Kasumi-1 (cell line): ENCODE measurements at regions not wholly inside any gene's neighbourhood (a gene's known extent, or its start where the extent isn't known, plus 50 kb on each side); places are given as distances from the start of the nearest gene placed in this dataset.

Experiments used
- DNase-seq, 2 experiments: peaks; one replicate each; lab custom pipeline; 2025; lab: John Stamatoyannopoulos, UW

DNA sequence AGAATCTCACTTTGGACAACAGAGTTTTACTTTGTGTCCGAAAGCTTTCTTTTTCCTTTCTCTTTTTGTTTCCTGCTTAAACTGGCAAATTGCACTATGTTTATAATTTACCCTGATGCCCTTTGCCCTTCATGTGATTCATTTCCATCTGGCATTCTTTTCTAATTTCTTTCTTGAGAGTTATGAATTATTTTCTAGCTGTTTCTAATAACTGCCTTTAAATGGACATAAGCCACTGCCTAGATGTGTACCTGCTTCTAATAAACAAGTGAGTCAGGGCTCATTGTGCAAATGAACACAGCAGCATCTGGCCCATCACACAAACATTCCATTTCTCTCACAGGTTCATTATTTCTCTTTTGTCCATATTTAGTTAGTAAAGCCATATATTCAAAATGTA lies 242.3 kb upstream of the GPRIN3 start:
- DNase-seq, result no peak

DNA sequence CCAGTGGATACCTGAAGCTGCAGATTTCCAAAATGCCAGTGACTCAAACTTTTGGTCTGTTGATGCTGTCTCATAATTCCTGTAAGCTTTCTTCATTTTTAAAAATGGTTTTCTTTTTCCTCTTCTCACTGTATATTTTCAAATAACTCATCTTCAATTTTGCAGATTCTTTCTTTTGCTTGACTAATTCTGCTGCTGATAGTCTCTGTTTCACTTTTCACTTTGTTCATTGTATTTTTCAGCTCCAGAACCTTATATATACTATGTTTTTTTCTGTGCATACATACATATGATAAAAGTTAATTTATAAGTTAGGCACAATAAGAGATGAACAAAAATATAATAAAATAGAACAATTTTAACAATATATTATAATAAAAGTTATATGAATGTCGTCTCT lies 237.7 kb upstream of the GPRIN3 start:
- DNase-seq, result no peak

DNA sequence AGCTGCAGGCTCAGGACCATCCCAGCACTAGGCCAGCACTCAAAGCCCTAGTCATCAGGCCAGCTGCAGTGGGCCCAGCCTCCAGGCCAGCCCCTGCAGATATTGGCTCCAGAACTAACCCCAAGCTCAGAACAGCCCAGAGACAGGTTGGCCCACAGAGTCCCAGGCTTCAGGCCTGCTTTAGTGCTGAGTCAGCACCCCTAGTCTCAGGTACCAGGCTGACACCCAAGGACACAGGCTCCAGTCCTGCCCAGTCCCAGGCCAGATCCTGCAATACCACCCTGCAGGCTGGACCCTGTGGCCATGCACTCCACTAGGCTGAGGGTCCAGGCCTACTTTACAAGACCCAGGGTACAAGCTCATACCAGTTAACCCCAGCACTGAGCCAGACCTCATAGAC lies 234.4 kb upstream of the GPRIN3 start:
- no peak for DNase-seq

DNA sequence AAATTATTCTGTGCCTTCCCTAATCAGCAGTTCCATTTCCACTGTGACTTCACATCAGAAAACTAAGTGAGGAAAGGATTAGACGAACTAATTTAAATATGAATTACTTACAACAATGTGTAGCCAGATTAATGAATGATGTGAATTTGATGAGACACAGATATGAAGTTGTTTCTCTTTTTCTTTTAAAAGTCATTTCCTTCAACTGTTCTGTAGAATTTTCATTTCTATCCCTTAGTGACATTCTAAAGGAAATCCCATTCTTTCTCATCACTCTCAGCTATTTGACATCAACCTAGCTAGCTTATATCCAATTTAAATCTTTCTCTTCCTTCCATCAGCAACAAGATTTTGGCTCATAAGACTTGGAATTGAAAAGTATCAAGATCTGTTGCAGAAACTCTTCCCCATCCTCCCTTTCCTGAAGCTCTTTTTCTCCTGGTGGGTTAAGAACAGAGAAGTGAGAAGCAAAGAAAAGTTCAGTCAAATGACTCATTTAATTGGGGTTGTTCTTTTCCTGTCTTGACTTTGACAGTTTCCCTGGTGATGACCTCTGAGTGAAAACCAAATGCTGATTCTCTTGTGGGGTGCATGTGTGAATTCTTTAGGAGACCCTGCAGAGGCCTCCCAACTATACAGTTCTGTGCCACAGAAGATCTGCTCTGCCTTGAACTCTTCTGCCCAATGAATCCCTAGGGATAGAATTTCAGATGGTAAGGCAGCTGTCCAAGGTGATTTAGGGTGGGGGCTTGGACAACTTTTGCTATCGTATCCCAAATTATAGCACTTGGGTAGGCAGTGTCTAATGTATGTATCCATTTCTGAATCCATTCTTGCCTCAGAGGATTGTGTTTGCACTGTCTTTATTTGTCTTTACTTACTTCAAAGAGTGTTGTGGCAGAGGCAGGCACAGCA lies 232.5 kb upstream of the GPRIN3 start:
- DNase-seq, result peak in 1 of 2 experiments; percentile 11

DNA sequence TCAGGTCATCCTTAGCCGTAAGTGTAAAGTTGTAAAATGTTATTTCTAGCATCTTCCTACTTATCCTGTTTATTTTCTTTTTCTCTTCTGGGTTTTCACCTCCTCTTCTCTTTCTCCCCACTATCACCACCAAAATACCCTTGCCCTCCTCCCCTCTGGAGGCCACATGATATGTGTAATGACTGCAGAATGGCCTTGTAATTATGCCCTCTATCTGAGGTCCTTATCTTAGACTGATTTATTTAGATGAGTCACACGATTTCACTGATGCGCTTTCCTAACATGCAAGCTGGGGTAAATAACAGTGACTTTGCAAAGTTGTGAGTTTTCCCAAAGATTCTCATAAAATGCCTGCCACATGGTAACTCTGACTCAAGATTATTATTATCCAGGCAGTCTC lies 231.8 kb upstream of the GPRIN3 start:
- DNase-seq, result no peak

DNA sequence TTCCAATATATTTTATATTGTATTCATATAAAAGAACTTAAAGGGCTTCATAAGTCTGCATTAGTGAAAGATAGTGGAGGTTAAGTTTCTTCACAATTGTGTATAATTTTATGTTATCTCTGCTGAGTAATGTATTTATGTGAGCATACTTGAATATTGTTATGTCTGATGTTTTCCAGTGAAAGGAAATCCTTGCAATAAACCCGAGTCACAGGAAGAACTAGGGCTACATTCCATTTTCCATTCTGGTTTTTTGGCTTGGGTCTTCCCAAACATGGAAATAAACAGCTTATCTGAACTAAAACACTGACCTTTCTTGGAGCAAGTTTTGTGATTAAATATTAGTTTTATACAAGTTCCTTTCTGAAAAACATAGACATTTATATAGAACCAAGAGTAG lies 231.3 kb upstream of the GPRIN3 start:
- DNase-seq, result no peak

DNA sequence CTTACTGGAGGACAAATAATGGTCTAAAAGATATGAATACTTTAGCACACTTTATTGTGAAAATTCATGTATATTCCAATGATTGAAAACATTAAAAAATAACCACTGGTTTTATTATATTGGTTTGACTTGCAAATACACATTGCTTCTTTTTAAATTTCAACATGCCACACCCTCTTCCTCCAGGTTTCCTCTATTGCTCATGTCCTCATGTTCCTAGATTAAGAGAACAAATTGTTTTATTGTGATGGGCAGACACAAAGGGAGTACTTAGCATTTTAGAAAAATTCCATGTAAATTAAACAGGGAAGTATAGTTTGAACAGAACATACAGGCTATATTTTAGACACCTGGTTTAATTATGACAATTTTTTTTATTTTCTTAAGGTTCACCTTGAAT lies 230.6 kb upstream of the GPRIN3 start:
- no peak for DNase-seq

DNA sequence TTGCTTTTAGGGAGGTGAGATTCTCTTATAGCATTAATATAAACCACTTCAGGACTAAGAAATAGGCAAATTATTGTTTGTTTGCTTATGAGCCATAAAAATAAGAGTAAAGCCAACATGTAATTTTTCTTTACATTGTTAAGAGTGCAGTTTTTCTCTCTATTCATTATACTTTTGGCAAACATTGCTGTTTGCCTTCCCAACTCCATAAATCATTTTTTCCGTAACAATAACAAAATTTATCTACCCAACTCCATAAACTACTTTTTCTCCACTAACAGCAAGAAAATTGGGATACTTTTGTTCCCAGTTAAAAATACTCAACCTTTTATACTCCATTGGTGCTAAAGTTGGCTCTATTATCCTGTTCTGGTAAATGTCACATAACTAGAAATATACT lies 229.7 kb upstream of the GPRIN3 start:
- no peak for DNase-seq

DNA sequence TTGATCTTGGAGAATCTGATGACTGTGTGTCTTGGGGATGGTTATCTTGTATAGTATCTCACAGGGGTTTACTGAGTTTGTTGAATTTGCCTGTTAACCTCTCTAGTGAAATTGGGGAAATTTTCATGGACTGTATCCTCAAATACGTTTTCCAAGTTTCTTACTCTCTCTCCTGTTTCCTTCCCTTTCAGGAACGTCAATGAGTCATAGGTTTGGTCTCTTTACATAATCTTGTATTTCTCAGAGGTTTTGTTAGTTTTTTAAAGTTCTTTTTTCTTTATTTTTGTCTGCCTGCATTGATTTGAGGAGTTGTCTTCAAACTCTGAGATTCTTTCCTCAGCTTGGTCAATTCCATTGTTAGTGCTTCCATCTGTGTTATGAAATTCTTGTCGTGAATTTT lies 227.7 kb upstream of the GPRIN3 start:
- DNase-seq, result no peak

DNA sequence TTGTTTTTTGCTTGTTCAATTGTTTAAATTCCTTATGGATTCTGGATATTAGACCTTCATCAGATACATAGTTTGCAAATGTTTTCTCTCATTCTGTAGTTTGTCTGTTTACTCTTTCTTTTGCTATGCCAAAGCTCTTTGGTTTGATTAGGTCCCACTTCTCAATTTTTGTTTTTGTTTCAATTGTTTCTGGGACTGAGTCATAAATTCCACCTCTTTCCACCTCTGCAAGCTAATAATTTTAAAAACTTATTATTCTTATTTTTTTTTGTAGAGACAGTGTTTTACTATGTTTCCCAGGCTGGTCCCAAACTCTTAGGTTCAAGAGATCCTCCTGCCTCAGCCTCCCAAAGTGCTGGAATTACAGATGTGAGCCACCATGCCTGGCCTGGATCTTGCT lies 226.8 kb upstream of the GPRIN3 start:
- no peak for DNase-seq

DNA sequence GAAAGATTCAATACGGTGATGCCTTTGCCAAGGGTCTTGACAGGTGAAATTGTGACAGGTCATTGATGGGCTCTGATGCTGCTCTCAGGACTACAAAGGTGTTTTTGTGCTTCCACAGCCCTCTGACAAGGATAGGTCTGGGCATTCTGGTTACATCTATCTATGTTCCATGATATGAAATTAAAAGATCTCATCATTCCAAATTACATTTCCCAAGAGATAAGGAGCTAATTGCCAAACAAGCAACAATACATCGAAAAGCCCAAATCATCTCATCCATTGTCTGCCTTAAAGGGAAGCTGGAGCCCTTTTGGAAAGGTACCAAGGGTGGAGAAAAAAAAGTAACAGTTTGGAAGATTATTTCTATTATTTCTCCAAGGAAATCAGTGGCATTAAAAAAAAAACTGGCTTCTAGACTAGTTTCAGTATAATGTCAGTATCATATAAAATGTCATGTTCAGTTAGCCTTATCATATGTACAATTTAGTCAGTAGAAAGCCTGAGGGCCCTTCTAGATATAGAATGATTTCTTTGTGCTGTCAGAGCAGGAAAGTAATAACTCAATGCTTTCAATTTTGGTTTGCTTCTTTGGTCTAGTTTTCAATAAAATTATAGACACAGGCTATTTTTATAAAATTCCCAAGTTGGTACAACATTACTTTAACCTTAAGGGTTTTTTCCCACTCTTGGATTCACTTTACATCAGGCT lies 224.5 kb upstream of the GPRIN3 start:
- DNase-seq, result no peak

DNA sequence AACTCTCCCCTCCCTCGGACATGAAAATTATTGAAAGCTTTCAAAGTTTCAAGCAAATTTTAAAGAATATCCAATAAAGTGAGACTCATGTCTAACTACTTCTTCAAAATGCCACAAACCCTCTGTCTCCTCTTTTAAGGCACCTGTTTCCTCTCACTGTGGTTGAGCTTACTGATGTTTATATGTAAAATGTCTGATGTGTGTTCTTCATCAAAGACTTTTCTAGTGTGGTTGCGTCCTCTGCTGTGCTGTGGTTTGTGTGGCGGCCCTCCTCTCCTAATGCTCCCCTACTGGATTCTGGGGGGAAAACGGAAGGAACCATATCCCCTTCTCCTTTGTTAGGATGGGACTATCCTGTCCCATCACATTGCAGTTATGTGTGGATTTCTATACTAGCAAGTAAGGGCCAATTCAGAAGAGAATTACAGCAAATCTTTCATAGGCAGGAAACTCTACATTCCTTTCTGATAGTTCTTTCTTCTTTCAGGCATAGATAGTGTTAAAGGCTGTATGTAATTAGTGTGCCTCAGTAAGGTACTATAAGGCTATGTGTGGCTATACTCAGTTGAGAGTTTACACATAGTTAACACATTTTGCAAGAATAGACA lies 221.0 kb upstream of the GPRIN3 start:
- DNase-seq, result peak; percentile 40 to 47

DNA sequence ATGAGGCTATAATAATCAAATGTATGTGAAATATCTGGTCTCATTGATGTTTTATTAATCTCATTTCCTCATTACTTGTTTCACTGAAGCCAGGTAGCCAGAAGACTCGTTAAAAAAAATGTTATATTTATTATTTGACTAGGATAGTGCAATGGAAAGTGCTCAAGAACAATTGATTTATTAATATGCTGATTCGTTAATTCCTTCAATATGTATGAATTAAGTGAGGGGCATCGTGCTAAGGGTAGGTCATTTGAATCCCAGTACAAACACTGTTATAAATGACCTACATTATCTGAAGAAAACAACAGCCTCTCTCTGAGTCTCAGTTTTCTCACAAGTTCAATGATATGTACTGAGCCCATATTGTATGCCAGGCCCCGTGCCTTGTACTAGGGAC lies 214.2 kb upstream of the GPRIN3 start:
- DNase-seq, result no peak

DNA sequence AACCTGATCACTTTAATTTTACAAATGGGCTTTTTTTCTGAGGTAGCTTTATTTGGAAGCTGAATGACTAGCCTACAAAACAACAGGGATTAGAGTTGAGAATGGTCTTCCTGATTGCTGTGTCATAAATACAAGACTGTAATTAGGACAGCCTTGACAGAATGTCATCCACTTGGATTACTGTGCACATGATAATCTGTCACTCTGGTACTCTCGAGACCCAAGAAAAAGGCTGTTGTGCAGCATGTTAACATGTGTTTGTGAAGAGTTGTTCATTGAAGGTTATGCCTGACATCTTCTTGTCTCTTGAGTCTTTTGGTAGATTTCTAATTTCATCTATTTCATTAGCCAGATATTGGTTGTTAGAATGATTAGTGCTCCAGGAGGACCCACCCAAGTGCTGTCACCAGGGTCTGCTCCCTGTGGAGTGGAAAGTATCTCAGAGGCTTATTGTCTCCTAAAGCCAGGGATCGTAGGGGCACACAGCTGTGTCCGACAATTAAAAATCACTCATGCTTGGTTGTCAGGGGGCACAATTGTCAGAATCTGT lies 212.2 kb upstream of the GPRIN3 start:
- no peak for DNase-seq

DNA sequence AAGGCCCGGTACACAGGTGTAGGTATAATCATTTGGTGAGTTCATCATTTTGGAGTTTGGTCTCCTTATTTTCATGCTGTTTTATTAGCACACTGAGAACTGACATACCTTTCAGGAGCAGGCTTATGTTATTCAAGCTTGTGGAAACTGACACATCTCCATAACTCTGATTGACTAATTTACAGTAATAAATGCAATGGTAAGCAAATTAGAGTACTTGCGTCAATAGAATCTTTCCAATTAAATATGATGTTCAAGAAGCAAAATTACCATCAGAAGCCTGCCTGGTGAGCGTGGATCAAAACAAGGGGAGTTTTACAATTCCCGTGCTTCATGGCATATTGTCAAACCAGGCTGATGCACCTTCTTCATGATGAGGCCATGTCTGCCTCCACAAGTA lies 210.7 kb upstream of the GPRIN3 start:
- DNase-seq, result no peak

DNA sequence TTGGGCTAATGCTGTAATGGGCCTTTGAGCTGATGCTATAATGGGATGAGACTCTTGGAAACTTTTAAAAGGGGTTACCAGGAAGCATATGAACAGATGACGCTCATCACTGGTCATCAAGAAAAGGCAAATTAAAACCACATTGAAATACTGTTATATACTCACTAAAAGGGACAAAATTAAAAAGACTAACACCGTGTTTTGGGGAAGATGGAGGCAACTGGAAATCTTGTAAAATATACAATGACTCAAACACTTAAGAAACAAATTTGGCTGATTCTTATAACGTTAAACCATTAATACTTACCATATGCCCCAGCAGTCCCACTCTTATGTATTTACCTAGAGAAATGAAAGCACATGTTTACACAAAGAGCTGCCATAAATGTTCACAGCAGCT lies 207.2 kb upstream of the GPRIN3 start:
- DNase-seq, result no peak

DNA sequence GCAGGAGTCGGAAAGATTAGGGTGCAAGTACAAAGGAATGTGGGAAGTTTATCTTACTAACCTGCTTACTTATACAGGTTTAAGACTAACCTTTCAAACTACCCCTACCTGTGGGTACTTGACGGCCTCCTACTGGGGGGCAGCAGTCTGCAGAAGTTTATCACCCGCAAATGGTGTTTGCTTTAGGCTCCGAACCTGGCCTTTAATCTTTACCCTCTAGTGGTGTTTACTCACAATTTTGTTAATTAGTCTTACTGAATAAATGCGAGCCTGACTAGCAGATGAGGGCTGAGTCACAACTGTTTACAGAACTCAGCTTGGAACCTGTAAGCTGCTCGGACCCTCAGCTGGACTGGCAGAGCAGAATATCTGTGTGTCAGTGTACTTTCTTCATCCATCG lies 204.2 kb upstream of the GPRIN3 start:
- DNase-seq, result no peak

DNA sequence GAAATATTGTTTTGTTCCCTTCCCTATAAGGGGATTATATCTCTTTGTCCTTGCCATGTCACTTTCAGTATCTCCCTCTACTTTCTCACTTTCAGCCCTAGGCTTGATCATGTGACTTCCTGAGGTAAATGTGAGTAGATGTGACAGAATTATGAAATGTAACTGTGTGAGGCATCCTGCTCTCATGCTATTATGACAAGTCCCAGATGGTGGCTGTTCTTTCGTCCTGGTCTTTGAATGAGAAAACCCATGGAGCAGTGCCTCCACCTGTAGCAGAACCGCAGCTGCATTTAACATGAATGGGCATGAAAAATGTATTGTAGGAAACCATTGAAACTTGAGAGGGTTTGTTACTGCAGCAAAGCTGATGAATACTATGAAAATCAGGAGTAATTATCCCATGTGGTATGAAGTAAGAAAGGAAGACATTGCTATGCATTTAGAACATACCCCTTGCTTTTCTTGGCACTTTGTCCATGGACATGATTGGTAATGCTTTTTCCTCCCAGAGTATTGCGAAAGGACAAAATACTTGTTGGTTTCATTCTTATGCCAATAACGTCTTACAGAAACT lies 202.2 kb upstream of the GPRIN3 start:
- DNase-seq, result peak in 1 of 2 experiments; percentile 6

DNA sequence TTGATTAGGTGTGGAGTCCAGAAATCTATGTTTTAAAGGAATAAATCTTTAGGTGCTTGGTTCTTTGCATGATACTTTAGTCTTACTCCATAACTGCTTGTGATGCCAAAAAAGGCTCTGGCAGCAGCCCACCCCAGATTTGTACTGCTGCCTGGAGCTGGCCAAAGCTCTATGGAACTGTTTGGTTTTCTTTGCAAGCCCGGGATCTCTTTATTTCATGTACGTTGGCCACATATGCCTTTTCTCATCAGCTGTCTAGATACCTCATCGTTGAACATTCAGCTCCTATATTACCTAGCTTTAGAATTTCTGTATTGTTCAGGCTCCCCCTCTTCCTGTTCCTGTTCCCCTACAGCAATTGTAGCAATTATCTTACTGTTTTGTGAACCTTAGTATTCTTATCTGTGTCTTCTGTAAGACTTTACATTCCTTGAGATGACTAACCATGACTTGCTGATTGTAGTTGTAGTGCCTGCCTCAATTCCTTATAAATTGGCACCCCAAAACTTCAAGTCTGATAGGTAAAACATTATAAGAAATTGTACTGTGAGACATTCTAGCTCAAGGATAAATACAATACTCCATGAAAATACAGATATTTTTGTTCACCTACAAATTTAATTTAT lies 199.4 kb upstream of the GPRIN3 start:
- no peak for DNase-seq

DNA sequence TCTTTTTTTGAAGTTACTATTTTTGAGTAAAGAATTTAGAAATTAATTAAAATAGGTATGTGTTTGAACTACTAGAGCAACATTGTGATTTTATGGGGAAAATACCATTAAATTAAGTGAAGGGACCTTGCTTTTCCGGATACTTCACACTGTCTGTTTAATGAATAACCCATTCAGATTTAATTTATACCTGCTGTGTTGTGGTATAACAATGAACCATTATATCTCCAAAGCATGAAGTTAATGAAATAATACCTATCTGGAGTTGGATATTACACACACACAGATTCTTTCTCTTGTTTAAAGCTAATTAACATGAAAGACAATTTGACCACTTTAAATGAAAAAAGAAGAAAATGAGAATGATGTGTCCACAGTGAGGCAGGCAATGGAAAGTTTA lies 195.0 kb upstream of the GPRIN3 start:
- DNase-seq, result no peak

DNA sequence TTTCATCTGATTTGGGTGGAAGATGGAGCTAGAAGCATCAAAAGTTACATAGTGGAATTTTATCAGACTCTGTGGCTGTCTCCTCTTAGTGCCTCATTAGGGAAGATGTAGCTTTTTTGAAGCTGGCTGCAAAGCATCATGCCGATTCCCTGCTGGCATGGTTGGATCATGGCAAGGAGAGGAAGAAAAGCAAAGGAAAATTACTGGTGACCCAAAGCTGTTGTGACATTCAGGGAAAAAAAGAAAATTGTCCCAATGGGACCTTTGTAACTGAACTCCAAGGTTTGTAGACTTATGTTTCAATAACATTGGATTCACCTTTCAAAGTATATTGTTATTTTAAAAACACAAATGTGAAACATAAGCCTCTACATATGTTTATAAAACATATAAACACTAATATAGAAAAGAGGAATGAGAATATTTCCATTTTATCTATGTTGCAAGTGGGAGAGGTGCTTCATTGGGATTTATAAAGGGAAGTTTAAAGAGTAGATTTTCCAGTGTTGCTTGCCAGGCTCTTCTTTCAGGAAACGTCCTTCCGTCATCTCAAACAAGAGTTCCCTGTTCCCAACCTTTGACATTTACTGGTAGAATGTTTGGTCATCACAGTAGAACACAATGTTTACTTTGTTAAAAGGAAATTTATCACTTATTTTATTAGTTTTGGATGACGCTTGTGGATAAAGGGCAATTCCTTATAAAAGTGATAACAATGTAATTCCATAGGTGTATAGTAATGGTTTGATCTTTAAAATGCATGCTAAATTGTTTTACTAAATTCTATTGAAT lies 190.1 kb upstream of the GPRIN3 start:
- no peak for DNase-seq
